GM23338 (cell line): ENCODE measurements at regions not wholly inside any gene's neighbourhood (a gene's known extent, or its start where the extent isn't known, plus 50 kb on each side); places are given as distances from the start of the nearest gene placed in this dataset.

Experiments used
- ATAC-seq: fragments of 200-7000 bp; cut with Tn5 transposase; 3 replicates; pipeline ENCODE4 v1.9.1; 2020
- DNase-seq: peaks from one replicate; pipeline ENCODE4 v3.0.0-alpha.2; 2015; ENCODE audit warnings: low spot score
- H2AFZ ChIP-seq: fragments of 200-600 bp; sonication (generic); 2 replicates; pipeline ENCODE4 v1.8.0; 2016; ENCODE audit warnings: antibody characterized with exemption, mild to moderate bottlenecking, moderate library complexity
- H3F3A ChIP-seq: fragments of 200-600 bp; sonication (generic); replicated peaks from 2 replicates; pipeline ENCODE4 v1.8.0; 2017; ENCODE audit warnings: antibody characterized with exemption, mixed run types, low read depth
- H3K27ac ChIP-seq: fragments of 200-600 bp; sonication (generic); 2 replicates; pipeline ENCODE4 v1.6.1; 2016; ENCODE audit warnings: low read depth
- H3K27me3 ChIP-seq: fragments of 200-600 bp; sonication (generic); 2 replicates; pipeline ENCODE4 v1.8.0; 2016; ENCODE audit warnings: mild to moderate bottlenecking, mixed run types, moderate library complexity; ENCODE audit not compliant: insufficient read depth
- H3K36me3 ChIP-seq: fragments of 200-600 bp; sonication (generic); 2 replicates; pipeline ENCODE4 v1.8.0; 2016; ENCODE audit warnings: mild to moderate bottlenecking; ENCODE audit not compliant: insufficient read depth
- H3K4me1 ChIP-seq: fragments of 200-600 bp; sonication (generic); 2 replicates; pipeline ENCODE4 v1.8.0; 2016; ENCODE audit warnings: mild to moderate bottlenecking, moderate library complexity; ENCODE audit not compliant: insufficient read depth
- H3K4me2 ChIP-seq: fragments of 200-600 bp; sonication (generic); 2 replicates; pipeline ENCODE4 v1.7.1; 2017; ENCODE audit warnings: mixed run types
- H3K4me3 ChIP-seq: fragments of 200-600 bp; sonication (generic); 2 replicates; pipeline ENCODE4 v1.6.1; 2016; ENCODE audit warnings: mixed run types
- H3K79me2 ChIP-seq: fragments of 200-600 bp; sonication (generic); replicated peaks from 2 replicates; pipeline ENCODE4 v1.8.0; 2017; ENCODE audit warnings: mild to moderate bottlenecking; ENCODE audit not compliant: insufficient read depth
- H3K9me2 ChIP-seq: fragments of 200-600 bp; sonication (generic); 2 replicates; pipeline ENCODE4 v1.8.0; 2017; ENCODE audit not compliant: insufficient read depth
- H4K20me1 ChIP-seq: fragments of 200-600 bp; sonication (generic); replicated peaks from 2 replicates; pipeline ENCODE4 v1.8.0; 2017; ENCODE audit warnings: mild to moderate bottlenecking; ENCODE audit not compliant: insufficient read depth
- H3K27ac Mint-ChIP-seq: 2 replicates; pipeline ENCODE4 v1.8.0; 2020; ENCODE audit warnings: inconsistent platforms, mild to moderate bottlenecking, moderate library complexity, mixed read lengths
- H3K27me3 Mint-ChIP-seq: 3 replicates; pipeline ENCODE4 v1.8.0; 2022; ENCODE audit warnings: low read depth, mild to moderate bottlenecking, moderate library complexity, mixed read lengths, inconsistent platforms; ENCODE audit not compliant: insufficient read depth, poor library complexity
- H3K36me3 Mint-ChIP-seq: 3 replicates; pipeline ENCODE4 v1.8.0; 2021; ENCODE audit warnings: low read depth, mild to moderate bottlenecking, inconsistent platforms, moderate library complexity, mixed read lengths
- H3K4me1 Mint-ChIP-seq: 3 replicates; pipeline ENCODE4 v1.8.0; 2020; ENCODE audit warnings: mild to moderate bottlenecking, inconsistent platforms, mixed read lengths
- H3K4me3 Mint-ChIP-seq: 3 replicates; pipeline ENCODE4 v1.8.0; 2021; ENCODE audit warnings: moderate library complexity, mild to moderate bottlenecking, inconsistent platforms, mixed read lengths
- H3K9me3 Mint-ChIP-seq: 3 replicates; pipeline ENCODE4 v1.8.0; 2020; ENCODE audit warnings: moderate library complexity, mild to moderate bottlenecking, inconsistent platforms, mixed read lengths
- EZH2 ChIP-seq: fragments of 200-600 bp; sonication (generic); IDR thresholded peaks from one replicate; pipeline ENCODE4 v1.8.0; 2017; ENCODE audit warnings: antibody characterized with exemption, mild to moderate bottlenecking, low read depth; ENCODE audit not compliant: unreplicated experiment
- JUNB ChIP-seq: IDR thresholded peaks from one replicate; pipeline ENCODE4 v1.6.1; 2016; ENCODE audit warnings: antibody characterized with exemption; ENCODE audit not compliant: unreplicated experiment
- REST ChIP-seq: IDR thresholded peaks from one replicate; pipeline ENCODE4 v1.6.1; 2018; ENCODE audit warnings: antibody characterized with exemption; ENCODE audit not compliant: unreplicated experiment
- ZNF462 ChIP-seq: fragments of 250-450 bp; sonication (Bioruptor Pico); IDR thresholded peaks from 2 replicates; pipeline ENCODE4 v1.5.0; 2020; ENCODE audit warnings: mild to moderate bottlenecking, moderate library complexity

- ATAC-seq: no peak
- H3K4me2 ChIP-seq: no peak overlapping the region
- no peaks in the 10 kb centered on the region for H3K36me3 Mint-ChIP-seq
- no peak overlapping the region for H2AFZ ChIP-seq
- H3K9me2 ChIP-seq: peaks cover 13% of the 10 kb centered on the region; the same call in 1 of the 2 replicates
- H3K4me1 Mint-ChIP-seq: peaks cover 24% of the 10 kb centered on the region
- no peak overlapping the region for H3K4me3 ChIP-seq
- no peaks in the 10 kb centered on the region for H3K36me3 ChIP-seq
- no peaks in the 10 kb centered on the region for H4K20me1 ChIP-seq
- H3K9me3 Mint-ChIP-seq: no peaks in the 10 kb centered on the region
- H3K27ac Mint-ChIP-seq: no peak overlapping the region
- no peaks in the 10 kb centered on the region for H3K27me3 ChIP-seq
- H3K27me3 Mint-ChIP-seq: no peaks in the 10 kb centered on the region
- H3K79me2 ChIP-seq: no peaks in the 10 kb centered on the region
- H3K4me1 ChIP-seq: peaks cover 19% of the 10 kb centered on the region
- H3F3A ChIP-seq: no peaks in the 10 kb centered on the region
- no peak for DNase-seq
- no peak for TF ChIP-seq REST
- TF ChIP-seq EZH2: no peak
- TF ChIP-seq ZNF462 (CRISPR knock-in tag): no peak
- TF ChIP-seq JUNB: no peak
- no peak overlapping the region for H3K27ac ChIP-seq
- H3K4me3 Mint-ChIP-seq: no peak overlapping the region
Measured at GRCh38 chr1:59136541-59137275, 160.2 kb upstream of the FGGY start.
